Stimulated activated CD4-positive, alpha-beta T cell treated with anti-CD3 and anti-CD28 coated beads, Interleukin-4, amount 100 ng/mL, for 48 hours (primary cell): ENCODE measurements at regions not wholly inside any gene's neighbourhood (a gene's known extent, or its start where the extent isn't known, plus 50 kb on each side); places are given as distances from the start of the nearest gene placed in this dataset.
"Not testable (repeated sequence)": the region's sequence is repeated elsewhere in the genome, so short reads cannot be mapped to it uniquely, and the experiment has no call there.

Experiments used
- DNase-seq, 2 donors: peaks; one replicate each; pipeline ENCODE4 v3.0.0-alpha.2; 2020; ENCODE audit warnings: low read depth in 2 of 2

- DNase-seq: no peak
These were observed 227.4 kb upstream of the AZI2 start for GRCh38 chr3:28575746-28576613.

- DNase-seq: no peak
These were observed 228.1 kb upstream of the AZI2 start for GRCh38 chr3:28576614-28577200.

- no peak for DNase-seq
These were observed 229.4 kb upstream of the AZI2 start for GRCh38 chr3:28577941-28578500.

- DNase-seq: no peak
These were observed 237.7 kb upstream of the AZI2 start for GRCh38 chr3:28586325-28586724.

GRCh38 chr3:28587723-28588122 is 239.1 kb upstream of the AZI2 start:
- no peak for DNase-seq

GRCh38 chr3:28590216-28590615 is 241.6 kb upstream of the AZI2 start:
- DNase-seq: no peak

- DNase-seq: no peak
These were observed 242.2 kb upstream of the AZI2 start for GRCh38 chr3:28590860-28591259.

GRCh38 chr3:28595372-28595771 is 246.7 kb upstream of the AZI2 start:
- DNase-seq: no peak

GRCh38 chr3:28597452-28597851 is 248.8 kb upstream of the AZI2 start:
- no peak for DNase-seq

- DNase-seq: no peak
These were observed 249.5 kb upstream of the AZI2 start for GRCh38 chr3:28598165-28598564.

GRCh38 chr3:28601291-28601690 is 252.7 kb upstream of the AZI2 start:
- no peak for DNase-seq

GRCh38 chr3:28606283-28606682 is 257.7 kb upstream of the AZI2 start:
- DNase-seq: no peak

- no peak for DNase-seq
These were observed 263.6 kb upstream of the AZI2 start for GRCh38 chr3:28612232-28612631.

GRCh38 chr3:28613511-28614106 is 265.0 kb upstream of the AZI2 start:
- no peak for DNase-seq

- no peak for DNase-seq
These were observed 266.4 kb upstream of the AZI2 start for GRCh38 chr3:28615071-28615470.

GRCh38 chr3:28615971-28616370 is 267.3 kb upstream of the AZI2 start:
- no peak for DNase-seq

- DNase-seq: no peak
These were observed 269.2 kb upstream of the AZI2 start for GRCh38 chr3:28617821-28618220.

GRCh38 chr3:28623106-28623505 is 274.5 kb upstream of the AZI2 start:
- DNase-seq: no peak

GRCh38 chr3:28624084-28624483 is 275.5 kb upstream of the AZI2 start:
- no peak for DNase-seq

GRCh38 chr3:28627843-28628242 is 279.2 kb upstream of the AZI2 start:
- DNase-seq: not testable (repeated sequence)

- DNase-seq: no peak
These were observed 285.4 kb upstream of the AZI2 start for GRCh38 chr3:28634019-28634418.

GRCh38 chr3:28637742-28638141 is 289.1 kb upstream of the AZI2 start:
- DNase-seq: no peak

GRCh38 chr3:28645149-28645548 is 296.5 kb upstream of the AZI2 start:
- no peak for DNase-seq
